Endothelial cell of umbilical vein (primary cell): ENCODE measurements at regions not wholly inside any gene's neighbourhood (a gene's known extent, or its start where the extent isn't known, plus 50 kb on each side); places are given as distances from the start of the nearest gene placed in this dataset.

Experiments used
- BruUV-seq: library from RNA; stranded (reverse); fragments of 400-500 nt; replicated peaks from 2 replicates; lab custom pipeline; 2021; lab: Mats Ljungman, UMichigan
- CTCF ChIA-PET: fragments of 300-600, 350-600 bp; sonication (Branson Sonifier 250); formaldehyde crosslinking; loops from one replicate; lab custom pipeline; 2021; ENCODE audit warnings: antibody characterized with exemption, inconsistent platforms; lab: Charles Lee
- POLR2A ChIA-PET: fragments of 300-600, 350-600 bp; sonication (Branson Sonifier 250); formaldehyde crosslinking; loops from one replicate; lab custom pipeline; 2021; ENCODE audit warnings: antibody characterized with exemption, inconsistent platforms; lab: Charles Lee
- DNase-seq: peaks from one replicate; pipeline ENCODE4 v3.0.0-alpha.2; 2011; ENCODE audit warnings: low read depth, low spot score
- FAIRE-seq: peaks from 2 replicates; lab custom pipeline; 2011; peaks lifted over from hg19 to GRCh38; lab: Jason Lieb, UNC
- H2AFZ ChIP-seq: 2 replicates; pipeline ENCODE4 v1.6.0; 2012; ENCODE audit warnings: low read depth, low read length, control low read depth, inconsistent platforms
- H3K27ac ChIP-seq: 2 replicates; pipeline ENCODE4 v1.5.1; 2011; ENCODE audit warnings: low read depth, mild to moderate bottlenecking, control low read depth, low read length, moderate library complexity; ENCODE audit not compliant: insufficient read depth
- H3K27me3 ChIP-seq, 2 experiments: 2 replicates each; pipeline versions ENCODE4 v1.6.0 to v1.6.1; 2011; ENCODE audit warnings: low read length in 2 of 2, mixed read lengths in 1 of 2; ENCODE audit not compliant: control insufficient read depth in 2 of 2, insufficient read depth in 2 of 2
- H3K36me3 ChIP-seq, 2 experiments: 2 replicates in 1 of 2; 3 replicates in 1 of 2; pipeline ENCODE4 v1.5.1; 2011; ENCODE audit warnings: low read length in 2 of 2, mild to moderate bottlenecking in 1 of 2, moderate library complexity in 1 of 2; ENCODE audit not compliant: control insufficient read depth in 2 of 2, insufficient read depth in 2 of 2; ENCODE audit errors: extremely low read depth in 1 of 2
- H3K4me1 ChIP-seq: 3 replicates; pipeline ENCODE4 v1.5.1; 2011; ENCODE audit warnings: mild to moderate bottlenecking, low read length; ENCODE audit not compliant: control insufficient read depth, insufficient read depth; ENCODE audit errors: extremely low read depth
- H3K4me2 ChIP-seq: 2 replicates; pipeline ENCODE4 v1.6.1; 2011; ENCODE audit warnings: low read length, control low read depth, mixed read lengths; ENCODE audit not compliant: insufficient read depth
- H3K4me3 ChIP-seq, 3 experiments: fragments of 200-600 bp in 1 of 3; sonication (generic), shearing (Covaris generic) in 1 of 3; replicated peaks in 1 of 3; 2 replicates each; pipeline ENCODE4 v1.5.1; 2011 to 2016; ENCODE audit warnings: control low read depth in 3 of 3, low read length in 3 of 3, mild to moderate bottlenecking in 2 of 3, inconsistent platforms in 1 of 3, low read depth in 1 of 3, moderate library complexity in 1 of 3; ENCODE audit not compliant: insufficient read depth in 1 of 3
- H3K79me2 ChIP-seq: 2 replicates; pipeline ENCODE4 v1.6.0; 2012; ENCODE audit warnings: low read length, inconsistent platforms; ENCODE audit not compliant: control insufficient read depth, insufficient read depth
- H3K9ac ChIP-seq: replicated peaks from 2 replicates; pipeline ENCODE3; 2011; ENCODE audit warnings: low read length, control low read depth; ENCODE audit not compliant: insufficient read depth; ENCODE audit errors: extremely low read depth
- H3K9me1 ChIP-seq: replicated peaks from 3 replicates; pipeline ENCODE4 v1.6.0; 2011; ENCODE audit warnings: mild to moderate bottlenecking, low read length; ENCODE audit not compliant: control insufficient read depth, insufficient read depth; ENCODE audit errors: extremely low read depth
- H3K9me3 ChIP-seq: replicated peaks from 2 replicates; pipeline ENCODE4 v1.5.1; 2012; ENCODE audit warnings: low read length, inconsistent platforms; ENCODE audit not compliant: control insufficient read depth, insufficient read depth
- H4K20me1 ChIP-seq: replicated peaks from 2 replicates; pipeline ENCODE3; 2011; ENCODE audit warnings: mild to moderate bottlenecking, low read length; ENCODE audit not compliant: control insufficient read depth, insufficient read depth; ENCODE audit errors: extremely low read depth
- FOS ChIP-seq: IDR thresholded peaks from 2 replicates; pipeline ENCODE4 v1.6.1; 2011; ENCODE audit warnings: mild to moderate bottlenecking, low read length, moderate library complexity, borderline replicate concordance; ENCODE audit not compliant: insufficient read depth
- GATA2 ChIP-seq: IDR thresholded peaks from 2 replicates; pipeline ENCODE4 v1.7.0; 2011; ENCODE audit warnings: low read depth, mild to moderate bottlenecking, moderate library complexity, mixed read lengths, low read length; ENCODE audit not compliant: insufficient read length, insufficient read depth
- JUN ChIP-seq: IDR thresholded peaks from 2 replicates; pipeline ENCODE4 v1.6.1; 2011; ENCODE audit warnings: borderline replicate concordance, low read depth; ENCODE audit not compliant: insufficient read length, insufficient read depth
- POLR2AphosphoS5 ChIP-seq: IDR thresholded peaks from 2 replicates; pipeline ENCODE4 v1.6.1; 2012; ENCODE audit warnings: low read depth, mild to moderate bottlenecking, control low read depth, low read length, moderate library complexity; ENCODE audit not compliant: insufficient read depth
- dilution Hi-C: fragments of 300-500 bp; cut with MboI; formaldehyde crosslinking; loops from one replicate; pipeline ENCODE4 v1.15.0; 2019; ENCODE audit warnings: low sequenced_read_pairs; ENCODE audit not compliant: extremely low pct_ligation_motif_present
- intact Hi-C: fragments of 100-400 bp; cut with micrococcal nuclease; formaldehyde crosslinking; loops from one replicate; pipeline ENCODE4 v1.10.0; 2022
- TF ChIP-seq, protein P1 (sequence below), 2 donors: IDR thresholded peaks; 1 replicate in 1 of 2; 2 replicates in 1 of 2; pipeline ENCODE4 v1.5.1; 2011; ENCODE audit warnings: low read length in 2 of 2, mild to moderate bottlenecking in 2 of 2, moderate library complexity in 2 of 2, control low read depth in 1 of 2, inconsistent platforms in 1 of 2, low read depth in 1 of 2; ENCODE audit not compliant: insufficient read depth in 1 of 2; ENCODE audit errors: extremely low read depth in 1 of 2

- Histone ChIP-seq H4K20me1 (no peaks in the 10 kb centered on the region), H2AFZ (peak overlapping the region; percentile 21), H3K9me3 (no peaks in the 10 kb centered on the region), H3K4me2 (no peak overlapping the region), H3K79me2 (no peaks in the 10 kb centered on the region), H3K4me3 (no peak overlapping the region), H3K4me1 (peaks cover 11% of the 10 kb centered on the region), H3K36me3 (no peaks in the 10 kb centered on the region), H3K27me3 (no peaks in the 10 kb centered on the region), H3K9ac (no peak overlapping the region), H3K9me1 (no peaks in the 10 kb centered on the region), H3K27ac (peak overlapping the region; percentile 69)
- CTCF ChIA-PET: interaction anchor here (0.5 to 2.7 kb wide), 24 partner anchors 8 to 335 kb away, joined by 3 to 43 read pairs (median 4); no protein-coding TSS in a partner anchor
- TF ChIP-seq JUN: peak; percentile 61
- TF ChIP-seq FOS: peak; percentile 69
- peak; percentile 36 for TF ChIP-seq POLR2AphosphoS5
- TF ChIP-seq, protein P1, sequence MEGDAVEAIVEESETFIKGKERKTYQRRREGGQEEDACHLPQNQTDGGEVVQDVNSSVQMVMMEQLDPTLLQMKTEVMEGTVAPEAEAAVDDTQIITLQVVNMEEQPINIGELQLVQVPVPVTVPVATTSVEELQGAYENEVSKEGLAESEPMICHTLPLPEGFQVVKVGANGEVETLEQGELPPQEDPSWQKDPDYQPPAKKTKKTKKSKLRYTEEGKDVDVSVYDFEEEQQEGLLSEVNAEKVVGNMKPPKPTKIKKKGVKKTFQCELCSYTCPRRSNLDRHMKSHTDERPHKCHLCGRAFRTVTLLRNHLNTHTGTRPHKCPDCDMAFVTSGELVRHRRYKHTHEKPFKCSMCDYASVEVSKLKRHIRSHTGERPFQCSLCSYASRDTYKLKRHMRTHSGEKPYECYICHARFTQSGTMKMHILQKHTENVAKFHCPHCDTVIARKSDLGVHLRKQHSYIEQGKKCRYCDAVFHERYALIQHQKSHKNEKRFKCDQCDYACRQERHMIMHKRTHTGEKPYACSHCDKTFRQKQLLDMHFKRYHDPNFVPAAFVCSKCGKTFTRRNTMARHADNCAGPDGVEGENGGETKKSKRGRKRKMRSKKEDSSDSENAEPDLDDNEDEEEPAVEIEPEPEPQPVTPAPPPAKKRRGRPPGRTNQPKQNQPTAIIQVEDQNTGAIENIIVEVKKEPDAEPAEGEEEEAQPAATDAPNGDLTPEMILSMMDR (IDR thresholded peaks at IDR 0.05; ENCODE audit: extremely low read depth in 1 of 2, insufficient read depth in 1 of 2, low read depth in 1 of 2, low read length in 2 of 2): peak; percentile 53 to 73
- TF ChIP-seq GATA2: no peak
- no TSS peak for BruUV-seq
- DNase-seq: peak; percentile 92
- peak; percentile 92 for FAIRE-seq
- POLR2A ChIA-PET: interaction anchor here (2.5 kb wide), 1 partner anchor 193 kb away, joined by 21 read pairs; no protein-coding TSS in a partner anchor
- dilution Hi-C loops (no loop called here), intact Hi-C loops (loop anchor here (1.0 kb wide), 7 partner anchors 52 to 337 kb away; no protein-coding TSS in a partner anchor)
These were observed 130.3 kb upstream of the SERP2 start for GRCh38 chr13:44243198-44243857.
